Heart right ventricle (tissue), 16 donors: ENCODE measurements at regions not wholly inside any gene's neighbourhood (a gene's known extent, or its start where the extent isn't known, plus 50 kb on each side); places are given as distances from the start of the nearest gene placed in this dataset.

Experiments used
- ATAC-seq, 8 donors: fragments of 200-7000 bp; cut with Tn5 transposase; one replicate each; pipeline ENCODE4 v1.9.1; 2020; ENCODE audit warnings: mild to moderate bottlenecking in 8 of 8, moderate library complexity in 8 of 8, moderate number of reproducible peaks in 1 of 8
- DNase-seq, 2 donors: peaks; one replicate each; pipeline ENCODE4 v3.0.0-alpha.2; 2020
- H3K27ac ChIP-seq, 10 donors: fragments of 200-600 bp; sonication (generic) in 2 of 10; one replicate each; pipeline versions ENCODE4 v1.5.0 to v1.8.0; 2020 to 2022; ENCODE audit warnings: mild to moderate bottlenecking in 3 of 10
- H3K27me3 ChIP-seq, 7 donors: fragments of 200-600 bp; one replicate each; pipeline ENCODE4 v1.8.0; 2021 to 2022; ENCODE audit warnings: mild to moderate bottlenecking in 2 of 7
- H3K36me3 ChIP-seq, 9 donors: fragments of 200-600 bp; sonication (generic) in 1 of 9; one replicate each; pipeline versions ENCODE4 v1.5.0 to v1.8.0; 2020 to 2022; ENCODE audit warnings: mild to moderate bottlenecking in 2 of 9
- H3K4me1 ChIP-seq, 9 donors: fragments of 200-600 bp; sonication (generic) in 1 of 9; one replicate each; pipeline versions ENCODE4 v1.5.0 to v1.8.0; 2020 to 2022; ENCODE audit warnings: mild to moderate bottlenecking in 4 of 9
- H3K4me3 ChIP-seq, 10 donors: fragments of 200-600 bp; sonication (generic) in 2 of 10; one replicate each; pipeline versions ENCODE4 v1.5.0 to v1.8.0; 2020 to 2022; ENCODE audit warnings: mild to moderate bottlenecking in 7 of 10, moderate library complexity in 2 of 10
- H3K9me3 ChIP-seq, 11 donors: fragments of 200-600 bp in 10 of 11; sonication (generic) in 2 of 11; one replicate each; pipeline versions ENCODE4 v1.5.0 to v1.8.0; 2013 to 2022; ENCODE audit warnings: mild to moderate bottlenecking in 2 of 11, control low read depth in 1 of 11, moderate library complexity in 1 of 11
- WGBS, 2 donors: extraction: QIAGEN DNeasy Blood & Tissue Kit; methylation state at CpG; one replicate each; pipeline ENCODE4 v1.1.7; 2013; ENCODE audit warnings: inconsistent platforms in 1 of 2; 5-methylcytosine and 5-hydroxymethylcytosine counted together
- intact Hi-C, 10 donors: fragments of 100-400 bp; cut with DNase I; formaldehyde crosslinking; loops; one replicate each; pipeline versions ENCODE4 v1.11.1 to v1.14.2; 2022
- TF ChIP-seq, protein P1 (sequence below), 9 donors: fragments of 200-600 bp; sonication (generic) in 2 of 9; IDR thresholded peaks; one replicate each; pipeline versions ENCODE4 v1.5.0 to v1.8.0; 2021 to 2022; ENCODE audit warnings: antibody characterized with exemption in 9 of 9, mild to moderate bottlenecking in 5 of 9, moderate library complexity in 1 of 9
- donor health status: Arrhythmogenic right ventricular cardiomyopathy.
- donor health status: ischemic (EF 13 %, LVEDD 7.1; RV severe dilation, severe dysfunction).
- donor health status: healthy with polysubstance abuse.
- donor health status: DM: no; HTN: yes; CAD: no.
- donor health status: DM: no; HTN: no; CAD: no.
- donor health status: ischemic (EF 25% LVEDD 6.9; RV normal size, moderate dysfunction).
- donor health status: ischemic (EF 25% LVEDD 5.7; RV mildly dilated, moderate dysfunction).
- donor health status: healthy.
- donor health status: DM: yes; HTN: yes; CAD: no.
- donor health status: Ischemic cardiomyopathy.
- donor health status: ischemic (EF 35%, LVEDD 5.7; RV mildly dilated, moderate dysfunction).
- donor health status: nonischemic (EF 11% LVEDD 7.7; RV severe dilation, severe dysfunction).
- donor health status: DM: yes; HTN: yes; CAD: no.
- donor health status: PGD.
- donor health status: ischemic (EF 29% LVEDD 5.4; RV normal size, mild dysfunction).
- donor health status: nonischemic (EF 23%, LVEDD 6.1; RV moderate dilation, normal function).

DNA sequence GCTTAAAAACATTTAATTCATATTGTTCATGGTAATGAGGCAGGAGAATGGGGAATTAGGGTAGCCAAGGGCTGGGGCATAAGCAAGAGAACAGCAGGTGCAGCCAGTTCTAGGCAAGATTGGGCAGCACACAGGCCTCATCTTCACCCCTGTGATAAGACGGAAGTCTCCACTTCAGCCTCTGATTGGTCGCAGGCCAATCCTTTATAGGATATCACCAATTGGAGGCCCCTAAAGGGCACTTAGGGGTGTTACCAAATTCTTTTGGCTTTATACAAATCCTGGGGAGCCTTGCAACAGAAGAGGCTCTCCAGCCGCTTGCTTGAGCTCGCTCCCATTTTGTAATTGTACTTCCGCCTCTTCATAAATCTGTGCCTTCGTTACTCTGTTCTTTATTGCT lies 231.1 kb downstream of the REEP3 start:
- no peaks in the 10 kb centered on the region for H3K36me3 ChIP-seq
- H3K4me3 ChIP-seq: no peak overlapping the region
- TF ChIP-seq, protein P1, sequence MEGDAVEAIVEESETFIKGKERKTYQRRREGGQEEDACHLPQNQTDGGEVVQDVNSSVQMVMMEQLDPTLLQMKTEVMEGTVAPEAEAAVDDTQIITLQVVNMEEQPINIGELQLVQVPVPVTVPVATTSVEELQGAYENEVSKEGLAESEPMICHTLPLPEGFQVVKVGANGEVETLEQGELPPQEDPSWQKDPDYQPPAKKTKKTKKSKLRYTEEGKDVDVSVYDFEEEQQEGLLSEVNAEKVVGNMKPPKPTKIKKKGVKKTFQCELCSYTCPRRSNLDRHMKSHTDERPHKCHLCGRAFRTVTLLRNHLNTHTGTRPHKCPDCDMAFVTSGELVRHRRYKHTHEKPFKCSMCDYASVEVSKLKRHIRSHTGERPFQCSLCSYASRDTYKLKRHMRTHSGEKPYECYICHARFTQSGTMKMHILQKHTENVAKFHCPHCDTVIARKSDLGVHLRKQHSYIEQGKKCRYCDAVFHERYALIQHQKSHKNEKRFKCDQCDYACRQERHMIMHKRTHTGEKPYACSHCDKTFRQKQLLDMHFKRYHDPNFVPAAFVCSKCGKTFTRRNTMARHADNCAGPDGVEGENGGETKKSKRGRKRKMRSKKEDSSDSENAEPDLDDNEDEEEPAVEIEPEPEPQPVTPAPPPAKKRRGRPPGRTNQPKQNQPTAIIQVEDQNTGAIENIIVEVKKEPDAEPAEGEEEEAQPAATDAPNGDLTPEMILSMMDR (IDR thresholded peaks at IDR 0.05): no peak
- H3K4me1 ChIP-seq: no peaks in the 10 kb centered on the region
- no peak for DNase-seq
- no peak overlapping the region for H3K27ac ChIP-seq
- intact Hi-C loops: no loop called here
- WGBS, 2 donors: 97% methylated on average over 6 of the region's 6 CpGs
- H3K27me3 ChIP-seq: no peaks in the 10 kb centered on the region
- no peak for ATAC-seq
- H3K9me3 ChIP-seq: peaks cover 0 to 7% (median 0%) of the 10 kb centered on the region in 11 donors

DNA sequence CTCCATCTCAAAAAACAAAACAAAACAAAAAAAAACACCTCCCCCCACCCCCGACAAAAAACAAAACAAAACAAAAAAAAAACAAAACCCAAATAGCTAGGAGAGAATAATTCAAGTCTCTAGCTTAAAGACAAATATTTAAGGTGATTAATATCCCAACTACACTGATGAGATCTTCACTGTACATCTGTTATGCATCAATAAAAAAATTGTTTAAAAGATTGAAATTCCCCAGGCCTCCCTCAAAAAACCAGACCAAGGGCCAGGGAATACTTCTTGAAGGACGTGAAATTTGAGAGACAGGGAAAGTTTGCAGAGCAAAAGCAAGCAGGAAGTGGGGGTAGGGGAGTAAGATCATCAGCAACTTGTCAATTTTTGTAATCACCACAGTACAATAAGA lies 232.6 kb downstream of the REEP3 start:
- no peak overlapping the region for H3K27ac ChIP-seq
- TF ChIP-seq, protein P1 (IDR thresholded peaks at IDR 0.05): no peak
- H3K4me3 ChIP-seq: no peak overlapping the region
- DNase-seq (no peak), ATAC-seq (no peak)
- peaks cover 0 to 4% (median 0%) of the 10 kb centered on the region in 11 donors for H3K9me3 ChIP-seq
- H3K36me3 ChIP-seq: no peaks in the 10 kb centered on the region
- no peaks in the 10 kb centered on the region for H3K27me3 ChIP-seq
- WGBS, 2 donors: 67 to 68% methylated on average over 2 of the region's 2 CpGs
- intact Hi-C loops: no loop called here
- H3K4me1 ChIP-seq: no peaks in the 10 kb centered on the region

DNA sequence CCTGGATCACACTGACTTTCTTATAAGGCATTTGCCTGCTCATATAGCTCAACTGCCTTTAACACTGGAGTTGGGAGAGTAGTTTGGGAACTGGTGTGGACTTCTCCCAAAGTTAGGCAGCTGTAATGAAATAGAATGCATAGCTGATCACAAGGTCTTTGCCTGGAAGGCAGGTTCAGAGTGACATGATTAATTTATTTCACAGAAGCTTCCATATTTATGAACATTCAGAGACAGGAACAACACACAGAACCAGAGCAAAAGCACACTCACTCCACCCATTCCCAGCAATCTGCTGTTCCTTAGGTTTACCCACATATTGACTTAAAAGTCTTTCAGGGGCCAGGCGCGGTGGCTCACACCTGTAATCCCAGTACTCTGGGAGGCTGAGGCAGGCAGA lies 234.2 kb downstream of the REEP3 start:
- Histone ChIP-seq H3K4me3 (no peak overlapping the region), H3K9me3 (peaks cover 0 to 4% (median 0%) of the 10 kb centered on the region in 11 donors), H3K36me3 (no peaks in the 10 kb centered on the region), H3K27ac (no peak overlapping the region), H3K27me3 (no peaks in the 10 kb centered on the region), H3K4me1 (peaks cover 0 to 13% (median 8%) of the 10 kb centered on the region in 9 donors)
- DNase-seq (no peak), ATAC-seq (no peak)
- intact Hi-C loops: no loop called here
- TF ChIP-seq, protein P1 (IDR thresholded peaks at IDR 0.05): no peak
- WGBS, 2 donors: 96 to 100% methylated on average over 2 of the region's 2 CpGs

DNA sequence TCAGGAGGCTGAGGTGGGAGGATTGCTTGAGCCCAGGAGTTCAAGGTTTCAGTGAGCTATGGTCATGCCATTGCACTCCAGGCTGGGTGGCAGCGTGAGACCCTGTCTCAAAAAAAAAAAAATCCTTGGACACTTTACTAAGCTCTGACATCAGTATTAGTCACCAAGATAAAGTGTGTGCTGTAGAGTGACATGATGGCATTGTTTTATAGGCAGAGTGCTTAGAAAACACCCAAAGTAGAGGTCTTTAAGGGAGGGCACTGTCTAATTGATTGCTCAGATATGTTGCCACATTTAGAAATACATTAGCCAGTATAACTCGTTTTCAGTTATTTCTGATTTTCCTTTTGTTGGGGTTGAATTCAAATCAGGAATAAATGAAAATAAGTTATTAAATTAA lies 235.9 kb downstream of the REEP3 start:
- no peak for DNase-seq
- Histone ChIP-seq H3K9me3 (peaks cover 0 to 4% (median 0%) of the 10 kb centered on the region in 11 donors), H3K4me1 (peaks cover 0 to 21% (median 8%) of the 10 kb centered on the region in 9 donors), H3K36me3 (no peaks in the 10 kb centered on the region), H3K27ac (no peak overlapping the region), H3K27me3 (no peaks in the 10 kb centered on the region), H3K4me3 (no peak overlapping the region)
- ATAC-seq: no peak
- intact Hi-C loops: no loop called here
- 80 to 83% methylated on average over 2 of the region's 2 CpGs for WGBS, 2 donors
- TF ChIP-seq, protein P1 (IDR thresholded peaks at IDR 0.05): no peak
